HG02588 (cell line): ENCODE measurements at regions not wholly inside any gene's neighbourhood (a gene's known extent, or its start where the extent isn't known, plus 50 kb on each side); places are given as distances from the start of the nearest gene placed in this dataset.
"Not testable (repeated sequence)": the region's sequence is repeated elsewhere in the genome, so short reads cannot be mapped to it uniquely, and the experiment has no call there.

ENCODE experiments used
- ATAC-seq: cut with Tn5 transposase; IDR thresholded peaks from one replicate; pipeline ENCODE4 v1.9.1; 2021; ENCODE audit warnings: mild to moderate bottlenecking, moderate library complexity; ENCODE audit not compliant: unreplicated experiment

- not testable (repeated sequence) for ATAC-seq
These were observed 283.0 kb upstream of the DEPDC1 start for GRCh38 chr1:68779841-68780240.

- no peak for ATAC-seq
These were observed 284.0 kb upstream of the DEPDC1 start for GRCh38 chr1:68780919-68781318.

DNA sequence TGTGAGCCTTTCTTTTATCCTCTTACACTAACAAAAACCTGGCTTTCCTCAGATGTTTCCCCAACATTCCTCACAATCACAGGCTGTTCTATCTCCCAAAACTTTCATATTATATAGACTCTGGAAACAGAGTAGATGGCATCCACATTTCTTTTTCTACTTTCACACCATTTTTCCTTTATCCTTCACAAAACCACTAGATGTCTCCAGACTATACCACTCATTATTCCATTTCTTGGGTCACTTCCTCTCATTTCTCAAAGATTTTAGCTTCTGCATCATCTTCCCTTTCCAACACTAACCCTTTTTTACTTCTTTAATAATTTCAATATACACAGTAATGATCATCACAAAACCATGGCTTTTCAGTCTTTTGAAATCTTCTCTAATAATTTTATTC is 286.0 kb upstream of the DEPDC1 start:
- ATAC-seq, result no peak

DNA sequence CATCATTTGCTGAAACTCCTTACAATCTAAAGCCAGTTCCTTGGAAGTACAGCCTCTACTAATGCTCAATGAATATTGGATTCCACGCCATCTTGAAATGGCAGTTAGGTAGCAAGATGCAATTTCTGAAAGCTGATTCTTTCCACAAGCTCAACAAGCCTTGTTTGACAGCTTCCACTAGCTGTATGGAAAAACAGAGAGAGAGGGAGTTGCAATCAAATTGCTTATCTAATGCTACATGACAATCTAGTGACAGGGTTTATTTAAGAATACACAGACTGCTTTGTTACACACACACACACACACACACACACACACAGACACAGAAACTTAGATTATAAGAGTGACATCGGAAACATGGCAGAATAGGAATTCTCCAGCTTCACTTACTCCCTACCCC is 288.4 kb upstream of the DEPDC1 start:
- no peak for ATAC-seq

GRCh38 chr1:68788762-68789161 is 291.9 kb upstream of the DEPDC1 start:
- ATAC-seq, result no peak

DNA sequence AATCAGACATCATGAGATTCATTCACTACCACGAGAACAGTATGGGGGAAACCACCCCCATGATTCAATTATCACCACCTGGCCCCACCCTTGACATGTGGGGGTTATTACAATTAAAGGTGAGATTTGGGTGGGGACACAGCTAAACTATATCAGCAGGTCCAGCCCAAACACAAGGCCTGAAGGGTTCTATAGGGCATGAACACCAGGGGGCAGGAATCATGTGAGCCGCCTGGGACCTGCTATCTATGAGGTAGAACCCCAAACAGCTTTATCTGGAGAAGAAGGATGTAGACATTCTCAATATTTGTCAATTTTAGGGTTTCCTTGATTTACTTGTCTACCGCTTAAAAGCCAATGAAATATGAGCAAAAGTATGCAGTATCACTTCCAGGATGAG is 294.9 kb upstream of the DEPDC1 start:
- no peak for ATAC-seq

GRCh38 chr1:68795956-68796355 is 299.1 kb upstream of the DEPDC1 start:
- no peak for ATAC-seq

DNA sequence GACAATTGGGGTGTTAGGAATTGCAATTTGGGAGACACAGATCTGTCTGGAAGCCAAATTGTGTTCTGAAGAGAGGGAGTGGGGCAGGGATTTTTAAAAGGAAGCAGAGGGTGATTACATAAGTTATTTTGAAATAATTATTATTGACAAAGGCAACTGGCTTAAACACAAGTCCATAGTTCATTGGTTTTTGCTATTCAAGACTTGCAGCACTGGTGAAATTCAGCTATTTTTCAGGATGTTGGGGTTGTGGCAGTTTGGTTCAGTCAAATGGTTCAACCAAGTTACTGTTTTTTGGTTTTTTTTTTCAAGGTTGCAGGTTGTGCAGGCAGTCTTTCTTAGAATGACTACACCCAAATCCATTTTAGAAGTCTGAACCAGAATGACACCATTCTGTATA is 300.0 kb upstream of the DEPDC1 start:
- no peak for ATAC-seq

GRCh38 chr1:68798071-68798470 is 301.2 kb upstream of the DEPDC1 start:
- no peak for ATAC-seq

- no peak for ATAC-seq
These were observed 302.2 kb upstream of the DEPDC1 start for GRCh38 chr1:68799096-68799495.

- ATAC-seq, result no peak
These were observed 303.3 kb upstream of the DEPDC1 start for GRCh38 chr1:68800182-68800581.

DNA sequence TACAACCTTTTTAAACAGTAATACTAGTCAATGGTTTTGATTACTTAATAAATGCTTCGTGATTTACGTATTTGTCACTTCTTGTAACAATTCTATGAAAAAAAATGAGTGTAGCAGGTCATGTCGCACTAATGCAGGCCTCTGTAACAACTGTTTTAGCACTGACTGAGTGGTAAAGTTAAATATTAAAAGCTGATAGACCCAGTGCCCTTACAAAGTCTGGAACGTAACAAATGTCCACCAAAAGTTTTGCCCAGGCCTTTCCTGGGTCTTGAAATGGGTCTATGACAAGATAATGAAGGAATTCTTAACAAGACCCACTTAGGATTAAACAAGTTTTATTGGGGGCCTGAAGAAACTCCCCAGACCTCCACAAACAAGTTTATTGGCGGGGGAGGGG is 304.6 kb upstream of the DEPDC1 start:
- no peak for ATAC-seq

DNA sequence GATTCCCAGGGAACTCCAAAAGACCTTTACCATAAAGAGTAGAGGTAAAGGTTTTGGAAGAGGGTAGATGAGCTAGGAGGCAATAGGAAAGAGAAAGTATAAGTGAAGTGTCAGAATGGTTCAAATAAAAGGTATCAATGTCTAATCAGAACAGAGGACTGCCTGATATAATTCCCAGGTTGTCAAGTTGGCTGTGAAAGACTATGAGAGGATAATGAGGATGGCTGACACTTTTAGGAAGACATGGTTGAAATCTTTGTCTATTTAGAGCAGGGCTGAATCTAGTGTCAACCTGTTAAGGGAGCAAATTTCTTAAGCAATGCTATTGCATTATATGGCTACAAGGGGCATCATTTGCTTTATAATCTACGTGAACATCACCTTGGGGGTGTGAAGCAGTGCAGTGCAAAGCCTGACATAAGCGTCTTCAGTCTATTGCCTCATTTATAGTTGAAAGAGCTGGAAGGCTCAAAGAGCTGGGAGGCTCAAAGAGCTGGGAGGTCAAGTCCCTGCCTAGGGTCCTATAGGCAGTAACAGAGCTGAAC is 308.3 kb upstream of the DEPDC1 start:
- ATAC-seq, result no peak

- no peak for ATAC-seq
These were observed 311.5 kb upstream of the DEPDC1 start for GRCh38 chr1:68808351-68808750.

- no peak for ATAC-seq
These were observed 314.9 kb upstream of the DEPDC1 start for GRCh38 chr1:68811806-68812205.

- no peak for ATAC-seq
These were observed 315.5 kb upstream of the DEPDC1 start for GRCh38 chr1:68812333-68812732.

- ATAC-seq, result no peak
These were observed 317.2 kb upstream of the DEPDC1 start for GRCh38 chr1:68814067-68814466.

DNA sequence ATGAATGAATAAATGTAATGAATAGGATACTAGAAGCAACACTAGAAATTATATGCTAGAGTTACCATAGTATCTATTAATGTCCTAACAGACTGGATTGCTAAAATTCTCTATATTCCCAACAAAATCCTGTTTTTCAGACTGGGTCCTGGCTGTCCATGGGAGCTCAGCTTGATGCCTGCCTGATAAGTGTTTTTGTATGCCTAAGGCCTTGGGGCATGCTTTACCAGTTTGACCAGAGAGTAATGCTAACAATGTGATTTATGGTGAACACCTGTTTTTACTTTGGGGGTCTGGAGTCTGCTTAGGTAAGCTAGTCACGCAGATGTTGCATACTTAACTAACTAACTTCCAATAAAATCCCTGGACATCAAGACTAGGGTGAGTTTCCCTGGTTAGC is 318.8 kb upstream of the DEPDC1 start:
- no peak for ATAC-seq

DNA sequence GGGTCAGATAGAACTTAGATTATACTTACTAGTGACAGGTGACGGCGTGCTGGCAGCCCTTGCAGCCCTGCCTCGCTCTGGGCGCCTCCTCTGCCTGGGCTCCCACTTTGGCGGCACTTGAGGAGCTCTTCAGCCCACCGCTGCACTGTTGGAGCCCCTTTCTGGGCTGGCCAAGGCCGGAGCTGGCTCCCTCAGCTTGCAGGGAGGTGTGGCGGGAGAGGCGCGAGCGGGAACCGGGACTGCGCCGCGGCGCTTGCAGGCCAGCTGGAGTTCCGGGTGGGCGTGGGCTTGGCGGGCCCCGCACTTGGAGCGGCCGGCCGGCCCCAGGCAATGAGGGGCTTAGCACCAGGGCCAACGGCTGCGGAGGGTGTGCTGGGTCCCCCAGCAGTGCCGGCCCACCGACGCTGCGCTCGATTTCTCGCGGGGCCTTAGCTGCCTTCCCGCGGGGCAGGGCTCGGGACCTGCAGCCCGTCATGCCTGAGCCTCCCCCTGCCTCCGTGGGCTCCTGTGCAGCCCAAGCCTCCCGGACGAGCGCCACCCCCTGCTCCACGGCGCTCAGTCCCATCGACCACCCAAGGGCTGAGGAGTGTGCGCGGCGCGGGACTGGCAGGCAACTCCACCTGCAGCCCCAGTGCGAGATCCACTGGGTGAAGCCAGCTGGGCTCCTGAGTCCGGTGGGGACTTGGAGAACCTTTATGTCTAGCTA is 320.8 kb upstream of the DEPDC1 start:
- ATAC-seq, result not testable (repeated sequence)

- no peak for ATAC-seq
These were observed 322.4 kb upstream of the DEPDC1 start for GRCh38 chr1:68819190-68819829.

DNA sequence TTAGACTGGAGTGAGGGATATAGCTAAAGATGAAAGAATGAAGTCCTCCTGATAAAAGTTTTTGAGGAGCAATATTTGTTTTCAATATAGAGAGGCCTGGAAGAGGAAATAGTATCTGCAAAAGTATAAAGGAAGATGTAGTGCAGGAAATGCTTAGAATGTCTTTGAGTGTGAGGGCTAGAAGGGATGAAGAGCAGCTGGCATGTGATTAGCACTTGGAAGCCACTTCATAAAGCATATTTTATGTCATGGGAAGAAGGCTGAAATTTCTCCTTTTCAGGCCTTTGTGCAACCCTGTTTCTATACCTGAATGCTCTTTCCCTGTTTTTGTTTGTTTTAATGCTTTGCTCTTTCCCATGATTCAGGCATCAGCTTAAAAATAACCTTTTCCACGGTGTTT is 323.3 kb upstream of the DEPDC1 start:
- no peak for ATAC-seq

- no peak for ATAC-seq
These were observed 330.0 kb upstream of the DEPDC1 start for GRCh38 chr1:68826836-68827235.

DNA sequence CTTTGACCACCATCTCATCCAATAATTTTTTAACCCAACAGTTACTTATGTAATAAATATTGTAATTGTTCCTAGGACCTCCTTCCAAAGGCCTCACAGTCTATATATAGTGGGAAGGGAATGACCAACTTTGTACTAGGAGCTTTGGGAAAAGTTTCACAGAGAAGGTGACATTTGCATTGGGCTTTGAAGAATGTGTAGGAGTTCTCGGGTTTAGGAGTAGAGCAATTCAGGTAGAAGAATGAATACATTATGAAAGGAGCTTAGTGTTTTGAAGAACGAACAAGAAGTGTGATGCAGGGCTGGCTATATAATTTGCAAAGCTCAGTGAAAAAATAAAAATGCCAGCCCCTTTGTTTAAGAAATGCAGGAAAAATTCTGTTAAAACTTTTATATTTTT is 330.4 kb upstream of the DEPDC1 start:
- ATAC-seq, result no peak
